ENCODE measurements at regions not wholly inside any gene's neighbourhood (a gene's known extent, or its start where the extent isn't known, plus 50 kb on each side); places are given as distances from the start of the nearest gene placed in this dataset.

DNA sequence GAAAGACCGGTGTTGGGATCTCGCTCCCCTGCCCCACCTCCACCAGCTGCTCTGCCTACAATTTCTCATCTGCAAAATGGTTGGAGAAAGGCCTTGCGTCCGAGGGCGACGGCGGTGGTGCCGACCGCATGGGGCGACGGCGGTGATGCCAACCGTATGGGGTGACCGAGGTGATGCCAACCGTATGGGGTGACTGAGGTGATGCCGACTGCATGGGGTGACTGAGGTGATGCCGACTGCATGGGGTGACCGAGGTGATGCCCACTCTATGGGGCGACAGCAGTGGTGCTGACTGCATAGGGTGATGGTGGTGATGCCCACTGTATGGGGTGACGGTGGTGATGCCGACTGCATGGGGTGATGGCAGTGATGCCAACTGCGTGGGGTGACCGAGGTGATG, 171.0 kb downstream of the OLFM1 start:
- Histone ChIP-seq H3K27ac (replicated peaks) (no peak overlapping the region), H3K27me3 (ENCODE audit: insufficient read depth, poor library complexity, severe bottlenecking) (no peaks in the 10 kb centered on the region), H3K4me3 (replicated peaks; ENCODE audit: insufficient read depth, low read length) (no peak overlapping the region)
- TF ChIP-seq, protein P1, sequence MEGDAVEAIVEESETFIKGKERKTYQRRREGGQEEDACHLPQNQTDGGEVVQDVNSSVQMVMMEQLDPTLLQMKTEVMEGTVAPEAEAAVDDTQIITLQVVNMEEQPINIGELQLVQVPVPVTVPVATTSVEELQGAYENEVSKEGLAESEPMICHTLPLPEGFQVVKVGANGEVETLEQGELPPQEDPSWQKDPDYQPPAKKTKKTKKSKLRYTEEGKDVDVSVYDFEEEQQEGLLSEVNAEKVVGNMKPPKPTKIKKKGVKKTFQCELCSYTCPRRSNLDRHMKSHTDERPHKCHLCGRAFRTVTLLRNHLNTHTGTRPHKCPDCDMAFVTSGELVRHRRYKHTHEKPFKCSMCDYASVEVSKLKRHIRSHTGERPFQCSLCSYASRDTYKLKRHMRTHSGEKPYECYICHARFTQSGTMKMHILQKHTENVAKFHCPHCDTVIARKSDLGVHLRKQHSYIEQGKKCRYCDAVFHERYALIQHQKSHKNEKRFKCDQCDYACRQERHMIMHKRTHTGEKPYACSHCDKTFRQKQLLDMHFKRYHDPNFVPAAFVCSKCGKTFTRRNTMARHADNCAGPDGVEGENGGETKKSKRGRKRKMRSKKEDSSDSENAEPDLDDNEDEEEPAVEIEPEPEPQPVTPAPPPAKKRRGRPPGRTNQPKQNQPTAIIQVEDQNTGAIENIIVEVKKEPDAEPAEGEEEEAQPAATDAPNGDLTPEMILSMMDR (IDR thresholded peaks at IDR 0.05; ENCODE audit: insufficient read depth, low read length) = no peak
- TF ChIP-seq SPI1 (IDR thresholded peaks at IDR 0.05; ENCODE audit: borderline replicate concordance, low read depth) (no peak), GABPA (IDR thresholded peaks at IDR 0.05; ENCODE audit: low read depth) (no peak), POLR2AphosphoS5 (IDR thresholded peaks at IDR 0.05; ENCODE audit: low read depth) (no peak)
- TF ChIP-seq, protein P2, sequence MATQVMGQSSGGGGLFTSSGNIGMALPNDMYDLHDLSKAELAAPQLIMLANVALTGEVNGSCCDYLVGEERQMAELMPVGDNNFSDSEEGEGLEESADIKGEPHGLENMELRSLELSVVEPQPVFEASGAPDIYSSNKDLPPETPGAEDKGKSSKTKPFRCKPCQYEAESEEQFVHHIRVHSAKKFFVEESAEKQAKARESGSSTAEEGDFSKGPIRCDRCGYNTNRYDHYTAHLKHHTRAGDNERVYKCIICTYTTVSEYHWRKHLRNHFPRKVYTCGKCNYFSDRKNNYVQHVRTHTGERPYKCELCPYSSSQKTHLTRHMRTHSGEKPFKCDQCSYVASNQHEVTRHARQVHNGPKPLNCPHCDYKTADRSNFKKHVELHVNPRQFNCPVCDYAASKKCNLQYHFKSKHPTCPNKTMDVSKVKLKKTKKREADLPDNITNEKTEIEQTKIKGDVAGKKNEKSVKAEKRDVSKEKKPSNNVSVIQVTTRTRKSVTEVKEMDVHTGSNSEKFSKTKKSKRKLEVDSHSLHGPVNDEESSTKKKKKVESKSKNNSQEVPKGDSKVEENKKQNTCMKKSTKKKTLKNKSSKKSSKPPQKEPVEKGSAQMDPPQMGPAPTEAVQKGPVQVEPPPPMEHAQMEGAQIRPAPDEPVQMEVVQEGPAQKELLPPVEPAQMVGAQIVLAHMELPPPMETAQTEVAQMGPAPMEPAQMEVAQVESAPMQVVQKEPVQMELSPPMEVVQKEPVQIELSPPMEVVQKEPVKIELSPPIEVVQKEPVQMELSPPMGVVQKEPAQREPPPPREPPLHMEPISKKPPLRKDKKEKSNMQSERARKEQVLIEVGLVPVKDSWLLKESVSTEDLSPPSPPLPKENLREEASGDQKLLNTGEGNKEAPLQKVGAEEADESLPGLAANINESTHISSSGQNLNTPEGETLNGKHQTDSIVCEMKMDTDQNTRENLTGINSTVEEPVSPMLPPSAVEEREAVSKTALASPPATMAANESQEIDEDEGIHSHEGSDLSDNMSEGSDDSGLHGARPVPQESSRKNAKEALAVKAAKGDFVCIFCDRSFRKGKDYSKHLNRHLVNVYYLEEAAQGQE (IDR thresholded peaks at IDR 0.05; ENCODE audit: insufficient replicate concordance, low read depth) = no peak
- DNase-seq (ENCODE audit: low read depth in 1 of 2, low spot score in 1 of 2) = no peak

DNA sequence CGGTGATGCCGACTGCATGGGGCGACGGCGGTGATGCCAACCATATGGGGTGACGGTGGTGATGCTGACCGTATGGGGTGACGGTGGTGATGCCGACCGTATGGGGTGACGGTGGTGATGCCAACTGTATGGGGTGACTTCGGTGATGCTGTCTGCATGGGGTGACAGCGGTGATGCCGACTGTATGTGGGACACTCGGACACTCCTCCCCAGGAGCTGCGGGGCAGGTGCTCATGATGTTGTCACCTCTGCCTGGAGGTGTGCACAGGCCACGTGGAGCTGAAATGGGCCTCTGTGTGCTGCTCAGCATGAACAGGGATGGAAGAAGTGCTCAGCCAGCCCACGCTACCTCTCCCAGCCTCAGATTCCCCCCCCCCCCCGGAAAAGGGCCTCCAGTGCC, 171.8 kb downstream of the OLFM1 start:
- Histone ChIP-seq H3K27me3 (ENCODE audit: insufficient read depth, poor library complexity, severe bottlenecking) (no peaks in the 10 kb centered on the region), H3K4me3 (replicated peaks; ENCODE audit: insufficient read depth, low read length) (no peak overlapping the region), H3K27ac (replicated peaks) (no peak overlapping the region)
- TF ChIP-seq SPI1 (IDR thresholded peaks at IDR 0.05; ENCODE audit: borderline replicate concordance, low read depth) (no peak), POLR2AphosphoS5 (IDR thresholded peaks at IDR 0.05; ENCODE audit: low read depth) (no peak), GABPA (IDR thresholded peaks at IDR 0.05; ENCODE audit: low read depth) (no peak)
- TF ChIP-seq, protein P2 (IDR thresholded peaks at IDR 0.05; ENCODE audit: insufficient replicate concordance, low read depth) = no peak
- TF ChIP-seq, protein P1 (IDR thresholded peaks at IDR 0.05; ENCODE audit: insufficient read depth, low read length) = no peak
- no peak for DNase-seq (ENCODE audit: low read depth in 1 of 2, low spot score in 1 of 2)

DNA sequence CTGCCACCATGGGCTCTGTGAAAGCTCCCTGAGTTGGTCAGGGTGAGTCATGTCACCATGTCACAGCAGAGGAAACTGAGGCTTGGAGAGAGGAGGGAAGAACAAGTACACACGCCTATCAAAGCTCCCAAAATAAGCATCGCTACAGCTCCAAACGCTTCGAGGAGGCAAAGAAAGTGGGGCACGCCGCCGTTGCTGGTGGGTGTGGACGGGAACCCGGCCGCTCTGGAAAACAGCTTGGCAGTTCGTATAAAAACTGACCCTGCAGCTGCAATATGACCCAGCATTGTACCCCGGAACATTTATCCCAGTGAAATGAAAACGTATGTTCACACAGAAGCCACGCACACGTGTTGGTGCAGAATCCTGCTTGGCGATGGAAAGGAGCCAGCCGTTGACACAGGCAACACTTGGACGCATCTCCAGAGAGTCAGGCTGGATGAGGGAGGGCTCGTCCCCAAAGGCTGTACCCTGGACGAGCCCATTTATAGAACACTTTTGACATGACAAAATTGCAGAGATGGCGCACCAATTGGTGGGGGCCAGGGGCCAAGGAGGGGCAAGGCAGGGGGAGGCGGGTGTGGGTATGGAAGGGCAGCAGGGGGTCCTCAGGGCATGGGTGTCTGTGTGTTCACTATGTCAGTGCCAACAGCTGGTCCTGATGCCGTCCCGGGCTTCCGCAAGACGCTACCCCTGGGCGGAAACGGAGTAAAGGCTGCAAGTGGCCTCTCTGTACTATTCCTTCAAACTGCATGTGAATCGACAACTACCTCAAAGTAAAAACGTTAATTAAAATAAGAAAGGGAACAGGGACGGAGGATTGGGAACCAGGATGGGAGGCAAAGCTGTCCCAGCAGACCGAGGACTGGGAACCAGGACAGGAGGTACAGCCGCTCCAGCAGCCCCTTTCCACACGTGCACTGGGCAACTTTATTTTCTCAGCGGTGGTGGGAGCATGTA, 173.0 kb downstream of the OLFM1 start:
- TF ChIP-seq GABPA (IDR thresholded peaks at IDR 0.05; ENCODE audit: low read depth) (no peak), SPI1 (IDR thresholded peaks at IDR 0.05; ENCODE audit: borderline replicate concordance, low read depth) (no peak), POLR2AphosphoS5 (IDR thresholded peaks at IDR 0.05; ENCODE audit: low read depth) (no peak)
- TF ChIP-seq, protein P1 (IDR thresholded peaks at IDR 0.05; ENCODE audit: insufficient read depth, low read length) = no peak
- TF ChIP-seq, protein P2 (IDR thresholded peaks at IDR 0.05; ENCODE audit: insufficient replicate concordance, low read depth) = no peak
- H3K27me3 ChIP-seq (ENCODE audit: insufficient read depth, poor library complexity, severe bottlenecking) = no peaks in the 10 kb centered on the region

More for the DNA sequence above, 173.0 kb downstream of the OLFM1 start:
- DNase-seq (ENCODE audit: low read depth in 1 of 2, low spot score in 1 of 2) = no peak
- H3K4me3 ChIP-seq (replicated peaks; ENCODE audit: insufficient read depth, low read length) = no peak overlapping the region
- H3K27ac ChIP-seq (replicated peaks) = no peak overlapping the region
